Ovary (tissue), 7 donors: ENCODE measurements at regions not wholly inside any gene's neighbourhood (a gene's known extent, or its start where the extent isn't known, plus 50 kb on each side); places are given as distances from the start of the nearest gene placed in this dataset.

Experiments
- DNase-seq, 5 donors: peaks; one replicate each; pipeline ENCODE4 v3.0.0-alpha.2; 2019 to 2020
- H3K27ac ChIP-seq, 2 donors: fragments of 200-600 bp; one replicate each; pipeline versions ENCODE4 v1.5.1 to v1.8.0; 2019 to 2022
- H3K27me3 ChIP-seq: fragments of 200-600 bp; one replicate; pipeline ENCODE4 v1.8.0; 2022
- H3K36me3 ChIP-seq: fragments of 200-600 bp; sonication (generic); one replicate; pipeline ENCODE4 v1.5.1; 2019
- H3K4me1 ChIP-seq: one replicate; pipeline ENCODE4 v1.8.1; 2013; ENCODE audit warnings: mild to moderate bottlenecking, moderate library complexity; ENCODE audit not compliant: insufficient read depth
- H3K4me3 ChIP-seq: fragments of 200-600 bp; sonication (generic); one replicate; pipeline ENCODE4 v1.5.1; 2017
- H3K9me3 ChIP-seq, 2 donors: fragments of 200-600 bp in 1 of 2; sonication (generic) in 1 of 2; one replicate each; pipeline versions ENCODE4 v1.5.1 to v1.8.1; 2013 to 2019; ENCODE audit warnings: mild to moderate bottlenecking in 1 of 2, moderate library complexity in 1 of 2
- EP300 ChIP-seq: sonication (generic); formaldehyde crosslinking; IDR thresholded peaks from one replicate; pipeline ENCODE4 v1.6.1; 2017; ENCODE audit warnings: antibody characterized with exemption
- POLR2A ChIP-seq: fragments of 450-650 bp; IDR thresholded peaks from one replicate; pipeline ENCODE4 v1.6.1; 2017; ENCODE audit warnings: antibody characterized with exemption, mild to moderate bottlenecking, moderate library complexity
- WGBS, 3 donors: extraction: QIAGEN DNeasy Blood & Tissue Kit in 1 of 3; methylation state at CpG; one replicate each; pipeline versions ENCODE4 v1.1.5 to v1.1.7; 2013 to 2017; 5-methylcytosine and 5-hydroxymethylcytosine counted together
- intact Hi-C, 4 donors: fragments of 100-400 bp; cut with DNase I; formaldehyde crosslinking; loops; one replicate each; pipeline versions ENCODE4 v1.11.0 to v1.15.1; 2022 to 2023
- TF ChIP-seq, protein P1 (sequence below), 3 donors: fragments of 450-650 bp in 2 of 3; fragments of 200-600 bp in 1 of 3; IDR thresholded peaks; one replicate each; pipeline versions ENCODE4 v1.5.1 to v1.8.0; 2016 to 2022; ENCODE audit warnings: antibody characterized with exemption in 3 of 3, mild to moderate bottlenecking in 1 of 3
- donor health status: DM: no; HTN: no; CAD: no; lungs with moderate emphysema.
- donor health status: DM: no; HTN: no; CAD: no.
- donor health status: Bipolar disorder and iron deficiency.
- donor health status: DM: no; HTN: no; CAD: no.
- donor health status: DM: yes; HTN: yes; CAD: no.

DNA sequence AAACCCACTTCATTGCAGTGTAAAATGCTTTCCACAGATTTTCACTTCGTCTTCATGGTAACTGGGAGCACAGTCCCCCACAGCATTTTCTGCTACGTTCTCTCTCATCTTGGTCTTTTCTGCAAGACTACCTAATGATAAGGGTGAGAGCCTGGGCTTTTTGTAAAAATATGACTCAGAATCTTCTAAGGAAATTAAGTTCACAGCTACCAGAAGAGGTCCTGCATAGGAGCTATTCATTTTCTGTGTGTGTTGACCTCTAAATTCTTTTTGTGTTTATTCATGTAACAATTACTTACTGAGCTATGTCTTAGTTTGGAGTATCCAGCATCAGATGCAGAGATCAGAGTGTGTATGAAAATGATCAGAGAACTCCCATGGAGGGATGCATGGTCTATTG is 192.2 kb downstream of the CPEB2 start:
- Histone ChIP-seq H3K4me3 (no peak overlapping the region), H3K27me3 (no peaks in the 10 kb centered on the region), H3K9me3 (no peaks in the 10 kb centered on the region), H3K36me3 (no peaks in the 10 kb centered on the region), H3K4me1 (peaks cover 2% of the 10 kb centered on the region), H3K27ac (no peak overlapping the region)
- 49 to 59% (median 56%) methylated on average over 2 of the region's 2 CpGs for WGBS, 3 donors
- TF ChIP-seq EP300 (no peak), POLR2A (no peak)
- TF ChIP-seq, protein P1, sequence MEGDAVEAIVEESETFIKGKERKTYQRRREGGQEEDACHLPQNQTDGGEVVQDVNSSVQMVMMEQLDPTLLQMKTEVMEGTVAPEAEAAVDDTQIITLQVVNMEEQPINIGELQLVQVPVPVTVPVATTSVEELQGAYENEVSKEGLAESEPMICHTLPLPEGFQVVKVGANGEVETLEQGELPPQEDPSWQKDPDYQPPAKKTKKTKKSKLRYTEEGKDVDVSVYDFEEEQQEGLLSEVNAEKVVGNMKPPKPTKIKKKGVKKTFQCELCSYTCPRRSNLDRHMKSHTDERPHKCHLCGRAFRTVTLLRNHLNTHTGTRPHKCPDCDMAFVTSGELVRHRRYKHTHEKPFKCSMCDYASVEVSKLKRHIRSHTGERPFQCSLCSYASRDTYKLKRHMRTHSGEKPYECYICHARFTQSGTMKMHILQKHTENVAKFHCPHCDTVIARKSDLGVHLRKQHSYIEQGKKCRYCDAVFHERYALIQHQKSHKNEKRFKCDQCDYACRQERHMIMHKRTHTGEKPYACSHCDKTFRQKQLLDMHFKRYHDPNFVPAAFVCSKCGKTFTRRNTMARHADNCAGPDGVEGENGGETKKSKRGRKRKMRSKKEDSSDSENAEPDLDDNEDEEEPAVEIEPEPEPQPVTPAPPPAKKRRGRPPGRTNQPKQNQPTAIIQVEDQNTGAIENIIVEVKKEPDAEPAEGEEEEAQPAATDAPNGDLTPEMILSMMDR (IDR thresholded peaks at IDR 0.05), result no peak
- intact Hi-C loops, result no loop called here
- DNase-seq, result no peak

DNA sequence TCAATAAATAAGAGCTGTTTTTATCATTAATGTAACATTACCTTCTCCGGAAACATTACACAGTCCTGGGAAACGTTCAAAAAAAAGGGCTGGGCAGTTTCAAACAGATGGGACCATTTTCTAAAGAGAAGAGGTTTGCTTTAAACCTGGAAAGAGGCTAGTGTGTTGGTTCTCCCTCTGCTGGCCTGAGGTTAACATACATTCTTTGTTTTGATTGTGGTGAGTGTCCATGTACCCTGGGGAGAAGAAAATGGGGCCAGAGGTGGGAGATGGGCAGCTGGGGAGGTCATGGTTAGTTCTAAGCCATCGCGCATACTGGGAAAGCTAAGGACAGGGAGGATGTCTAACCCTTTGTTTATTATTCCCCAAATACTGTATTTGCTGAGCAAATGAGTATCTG is 194.7 kb downstream of the CPEB2 start:
- no peaks in the 10 kb centered on the region for H3K9me3 ChIP-seq
- no peak overlapping the region for H3K4me3 ChIP-seq
- DNase-seq, result no peak
- no peaks in the 10 kb centered on the region for H3K36me3 ChIP-seq
- H3K4me1 ChIP-seq, result peaks cover 2% of the 10 kb centered on the region
- TF ChIP-seq EP300, result no peak
- no peak for TF ChIP-seq POLR2A
- TF ChIP-seq, protein P1 (IDR thresholded peaks at IDR 0.05), result no peak
- H3K27ac ChIP-seq, result no peak overlapping the region
- WGBS, 3 donors, result 18 to 29% (median 28%) methylated on average over 4 of the region's 4 CpGs
- H3K27me3 ChIP-seq, result no peaks in the 10 kb centered on the region
- intact Hi-C loops, result no loop called here

DNA sequence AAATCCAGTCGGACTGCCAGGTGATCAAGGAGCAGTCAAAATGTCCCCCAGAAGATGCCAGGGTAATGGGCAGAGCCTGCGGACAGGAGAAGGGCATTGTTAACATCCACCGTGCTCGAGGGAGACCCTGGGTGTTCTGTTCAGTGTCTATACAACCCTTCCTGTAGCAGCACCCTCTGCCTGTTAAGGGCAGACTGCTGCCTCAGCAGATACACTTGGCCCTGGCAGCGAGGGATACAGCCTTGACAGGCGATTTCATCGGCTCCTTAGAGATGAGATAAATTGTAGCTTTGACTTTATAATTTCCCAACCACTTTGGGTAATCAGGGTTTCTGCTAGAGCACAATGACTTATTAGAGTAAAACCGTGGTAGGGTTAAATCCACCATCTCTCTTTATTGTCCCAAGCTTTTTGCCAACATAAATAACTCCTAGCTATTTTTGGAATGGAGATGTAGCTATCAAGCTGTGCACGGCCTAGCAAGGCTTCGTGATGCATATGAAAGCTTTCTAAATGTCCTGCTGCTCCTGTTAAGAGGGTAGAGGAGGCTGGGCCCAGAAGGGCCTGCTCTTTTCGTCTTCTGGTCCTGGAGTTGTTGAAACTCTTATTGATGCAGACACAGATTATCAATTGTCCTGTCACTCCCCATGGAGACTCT is 195.9 kb downstream of the CPEB2 start:
- intact Hi-C loops, result no loop called here
- Histone ChIP-seq H3K4me3 (no peak overlapping the region), H3K27ac (peak overlapping the region in 1 of 2 donors; percentile 5), H3K27me3 (no peaks in the 10 kb centered on the region), H3K4me1 (peaks cover 2% of the 10 kb centered on the region), H3K36me3 (no peaks in the 10 kb centered on the region), H3K9me3 (no peaks in the 10 kb centered on the region)
- no peak for TF ChIP-seq POLR2A
- TF ChIP-seq, protein P1 (IDR thresholded peaks at IDR 0.05), result no peak
- no peak for TF ChIP-seq EP300
- 35 to 50% (median 36%) methylated on average over 11 of the region's 11 CpGs for WGBS, 3 donors
- no peak for DNase-seq

DNA sequence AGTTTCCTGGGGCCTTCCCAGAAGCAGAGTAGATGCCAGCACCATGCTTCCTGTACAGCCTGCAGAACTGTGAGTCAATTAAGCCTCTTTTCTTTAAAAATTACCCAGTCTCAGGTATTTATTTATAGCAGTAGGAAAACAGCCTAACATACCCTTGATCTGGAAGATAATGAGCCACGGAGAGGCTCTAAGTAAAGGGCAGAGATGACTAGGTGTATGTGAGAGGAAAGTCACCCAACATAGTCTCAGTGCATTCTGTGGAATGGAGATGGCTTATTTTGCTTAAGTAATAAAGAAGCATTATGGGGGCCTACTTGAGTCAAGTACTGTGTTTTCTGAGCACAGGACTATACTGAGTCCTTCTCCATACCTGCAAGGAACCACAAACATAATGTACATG is 199.5 kb downstream of the CPEB2 start:
- Histone ChIP-seq H3K27ac (no peak overlapping the region), H3K27me3 (no peaks in the 10 kb centered on the region), H3K36me3 (no peaks in the 10 kb centered on the region), H3K4me3 (no peak overlapping the region), H3K9me3 (no peaks in the 10 kb centered on the region), H3K4me1 (peaks cover 2% of the 10 kb centered on the region)
- intact Hi-C loops, result no loop called here
- TF ChIP-seq, protein P1 (IDR thresholded peaks at IDR 0.05), result no peak
- TF ChIP-seq POLR2A (no peak), EP300 (no peak)
- DNase-seq, result no peak
- WGBS, 3 donors, result 67 to 84% (median 69%) methylated on average over 1 of the region's 1 CpG
